SK-N-SH (cell line): ENCODE measurements at regions not wholly inside any gene's neighbourhood (a gene's known extent, or its start where the extent isn't known, plus 50 kb on each side); places are given as distances from the start of the nearest gene placed in this dataset.

Source experiments
- CTCF ChIA-PET: fragments of 300-600, 350-600 bp; formaldehyde crosslinking; extraction: SDS; loops from one replicate; lab custom pipeline; 2021; lab: Yijun Ruan, JAX
- POLR2A ChIA-PET: fragments of 350-600 bp; sonication (Branson Sonifier 250); formaldehyde crosslinking; extraction: SDS; loops from one replicate; lab custom pipeline; 2020; ENCODE audit warnings: antibody characterized with exemption, inconsistent platforms; lab: Yijun Ruan, JAX
- DNase-seq: peaks from one replicate; pipeline ENCODE4 v3.0.0; 2012
- H2AFZ ChIP-seq: fragments of 200-600 bp; sonication (generic); 2 replicates; pipeline ENCODE4 v1.8.1; 2016; ENCODE audit warnings: antibody characterized with exemption, mild to moderate bottlenecking, low read depth
- H3F3A ChIP-seq: fragments of 200-600 bp; sonication (generic); replicated peaks from 2 replicates; pipeline ENCODE3; 2016; ENCODE audit warnings: antibody characterized with exemption, mild to moderate bottlenecking; ENCODE audit not compliant: insufficient read depth
- H3K27ac ChIP-seq, 2 experiments: fragments of 200-500 bp in 1 of 2; fragments of 200-600 bp in 1 of 2; sonication (Bioruptor generic) in 1 of 2; sonication (generic), shearing (Covaris generic) in 1 of 2; 2 replicates each; pipeline versions ENCODE4 v1.5.1 to v1.6.1; 2014 to 2016; ENCODE audit warnings: low read depth in 2 of 2, inconsistent platforms in 1 of 2, low read length in 1 of 2, mild to moderate bottlenecking in 1 of 2, mixed read lengths in 1 of 2
- H3K27me3 ChIP-seq: fragments of 200-600 bp; sonication (generic), shearing (Covaris generic); 2 replicates; pipeline ENCODE4 v1.6.1; 2016; ENCODE audit warnings: mixed run types; ENCODE audit not compliant: insufficient read depth
- H3K36me3 ChIP-seq, 2 experiments: fragments of 200-500 bp in 1 of 2; fragments of 200-600 bp in 1 of 2; sonication (Bioruptor generic) in 1 of 2; sonication (generic) in 1 of 2; replicated peaks in 1 of 2; 2 replicates each; pipeline versions ENCODE3 to v1.5.1; 2014 to 2016; ENCODE audit warnings: low read length in 1 of 2, mild to moderate bottlenecking in 1 of 2; ENCODE audit not compliant: insufficient read depth in 2 of 2, control insufficient read depth in 1 of 2
- H3K4me1 ChIP-seq, 2 experiments: fragments of 200-500 bp in 1 of 2; fragments of 200-600 bp in 1 of 2; sonication (Bioruptor generic) in 1 of 2; sonication (generic), shearing (Covaris generic) in 1 of 2; 2 replicates each; pipeline versions ENCODE4 v1.5.1 to v1.6.1; 2014 to 2016; ENCODE audit warnings: low read depth in 1 of 2, low read length in 1 of 2, mixed run types in 1 of 2; ENCODE audit not compliant: insufficient read depth in 2 of 2, control insufficient read depth in 1 of 2
- H3K4me2 ChIP-seq: fragments of 200-600 bp; sonication (generic), shearing (Covaris generic); 2 replicates; pipeline ENCODE4 v1.6.1; 2017; ENCODE audit warnings: mixed run types
- H3K4me3 ChIP-seq, 2 experiments: fragments of 200-500 bp in 1 of 2; fragments of 200-600 bp in 1 of 2; sonication (Bioruptor generic) in 1 of 2; sonication (generic), shearing (Covaris generic) in 1 of 2; 2 replicates each; pipeline versions ENCODE4 v1.5.1 to v1.8.1; 2014 to 2016; ENCODE audit warnings: low read depth in 2 of 2, inconsistent platforms in 1 of 2, low read length in 1 of 2, mild to moderate bottlenecking in 1 of 2, mixed read lengths in 1 of 2, moderate library complexity in 1 of 2
- H3K79me2 ChIP-seq: fragments of 200-600 bp; sonication (generic); 2 replicates; pipeline ENCODE4 v1.8.1; 2017; ENCODE audit warnings: mild to moderate bottlenecking; ENCODE audit not compliant: insufficient read depth
- H3K9ac ChIP-seq: fragments of 200-600 bp; sonication (generic); 2 replicates; pipeline ENCODE4 v1.6.1; 2017; ENCODE audit warnings: mixed run types
- H3K9me2 ChIP-seq: fragments of 200-600 bp; sonication (generic); 2 replicates; pipeline ENCODE4 v1.6.1; 2017; ENCODE audit warnings: mixed run types
- H3K9me3 ChIP-seq: fragments of 200-600 bp; sonication (generic); 2 replicates; pipeline ENCODE4 v1.6.1; 2017; ENCODE audit warnings: mixed run types, mild to moderate bottlenecking, moderate library complexity
- H4K20me1 ChIP-seq: fragments of 200-600 bp; sonication (generic); 2 replicates; pipeline ENCODE4 v1.6.1; 2017; ENCODE audit warnings: mild to moderate bottlenecking, mixed run types; ENCODE audit not compliant: insufficient read depth
- FOSL2 ChIP-seq: IDR thresholded peaks from 2 replicates; pipeline ENCODE4 v1.4.0; 2012; ENCODE audit warnings: low read depth, mild to moderate bottlenecking, moderate library complexity, borderline replicate concordance
- FOXJ3 ChIP-seq: sonication (generic); formaldehyde crosslinking; IDR thresholded peaks from 2 replicates; pipeline ENCODE4 v1.5.1; 2020; ENCODE audit warnings: mild to moderate bottlenecking, missing genetic modification reagents
- FOXM1 ChIP-seq: IDR thresholded peaks from 2 replicates; pipeline ENCODE4 v1.4.0; 2012; ENCODE audit warnings: low read depth, mild to moderate bottlenecking
- GABPA ChIP-seq: IDR thresholded peaks from 2 replicates; pipeline ENCODE4 v1.4.0; 2012; ENCODE audit warnings: low read depth, mild to moderate bottlenecking
- GATA2 ChIP-seq: sonication (generic); formaldehyde crosslinking; IDR thresholded peaks from 2 replicates; pipeline ENCODE4 v1.5.0; 2020; ENCODE audit warnings: mild to moderate bottlenecking, missing genetic modification reagents
- IRF3 ChIP-seq: fragments of 150-350 bp; IDR thresholded peaks from 2 replicates; pipeline ENCODE4 v1.6.1; 2016; ENCODE audit warnings: mild to moderate bottlenecking, low read depth, low read length
- MEF2A ChIP-seq: IDR thresholded peaks from 2 replicates; pipeline ENCODE4 v1.4.0; 2012; ENCODE audit warnings: low read depth, borderline replicate concordance
- NRF1 ChIP-seq: IDR thresholded peaks from 2 replicates; pipeline ENCODE4 v1.6.1; 2012; ENCODE audit warnings: low read depth, mild to moderate bottlenecking, low read length
- PBX3 ChIP-seq: IDR thresholded peaks from 2 replicates; pipeline ENCODE4; 2012
- POLR2AphosphoS5 ChIP-seq: IDR thresholded peaks from 2 replicates; pipeline ENCODE4 v1.6.1; 2012; ENCODE audit warnings: low read depth, low read length
- RAD21 ChIP-seq: IDR thresholded peaks from 2 replicates; pipeline ENCODE4 v1.6.1; 2012; ENCODE audit warnings: mild to moderate bottlenecking, low read length
- RXRA ChIP-seq: IDR thresholded peaks from 2 replicates; pipeline ENCODE4 v1.4.0; 2012; ENCODE audit warnings: low read depth, mild to moderate bottlenecking, borderline replicate concordance
- SIN3A ChIP-seq: IDR thresholded peaks from 2 replicates; pipeline ENCODE4 v1.6.1; 2012; ENCODE audit warnings: low read depth, mild to moderate bottlenecking, low read length, moderate library complexity, borderline replicate concordance
- TCF12 ChIP-seq: IDR thresholded peaks from 2 replicates; pipeline ENCODE4 v1.4.0; 2012
- TEAD4 ChIP-seq: IDR thresholded peaks from 2 replicates; pipeline ENCODE4 v1.4.0; 2012; ENCODE audit warnings: mild to moderate bottlenecking, borderline replicate concordance; ENCODE audit not compliant: insufficient read depth
- USF1 ChIP-seq: IDR thresholded peaks from 2 replicates; pipeline ENCODE4 v1.4.0; 2012; ENCODE audit warnings: low read depth, borderline replicate concordance
- USF2 ChIP-seq: fragments of 150-350 bp; IDR thresholded peaks from 2 replicates; pipeline ENCODE4 v1.6.1; 2017; ENCODE audit warnings: antibody characterized with exemption, low read length, low read depth, borderline replicate concordance
- WGBS: methylation state at CpG from one replicate; pipeline ENCODE4 v1.1.6; 2017; ENCODE audit warnings: low lambda C conversion rate; 5-methylcytosine and 5-hydroxymethylcytosine counted together

GRCh38 chr11:42806191-42806590 lies 505.6 kb upstream of the API5 start:
- no peak overlapping the region for H3K27ac ChIP-seq
- ChIA-PET CTCF (no interaction called here), POLR2A (no interaction called here)
- TF ChIP-seq RXRA (no peak), POLR2AphosphoS5 (no peak), IRF3 (no peak)
- no peak overlapping the region for H3K9ac ChIP-seq
- no peak overlapping the region for H2AFZ ChIP-seq
- no peaks in the 10 kb centered on the region for H3K79me2 ChIP-seq
- no peaks in the 10 kb centered on the region; the same call in 1 of the 2 replicates for H3K9me3 ChIP-seq
- no peak for DNase-seq
- no peaks in the 10 kb centered on the region for H3K9me2 ChIP-seq
- 6% methylated on average over 2 of the region's 2 CpGs for WGBS
- no peaks in the 10 kb centered on the region for H3K27me3 ChIP-seq
- no peaks in the 10 kb centered on the region for H4K20me1 ChIP-seq
- no peak overlapping the region for H3K4me2 ChIP-seq
- no peaks in the 10 kb centered on the region for H3F3A ChIP-seq
- H3K36me3 ChIP-seq: no peaks in the 10 kb centered on the region
- H3K4me3 ChIP-seq: no peak overlapping the region
- no peaks in the 10 kb centered on the region; a peak in 1 of 4 replicates for H3K4me1 ChIP-seq

GRCh38 chr11:42812361-42812760 lies 499.4 kb upstream of the API5 start:
- H3K9me3 ChIP-seq: no peaks in the 10 kb centered on the region
- H3K4me1 ChIP-seq: no peaks in the 10 kb centered on the region
- 0% methylated on average over 1 of the region's 1 CpG for WGBS
- H3K9me2 ChIP-seq: no peaks in the 10 kb centered on the region
- no peaks in the 10 kb centered on the region for H3K27me3 ChIP-seq
- no peaks in the 10 kb centered on the region for H3K36me3 ChIP-seq
- TF ChIP-seq FOXJ3 (no peak), MEF2A (no peak), USF1 (no peak), TCF12 (no peak), GATA2 (CRISPR knock-in tag) (no peak), FOSL2 (no peak), FOXM1 (no peak), GABPA (no peak), SIN3A (no peak), USF2 (no peak), PBX3 (no peak), NRF1 (no peak), TEAD4 (no peak), RAD21 (no peak)
- H4K20me1 ChIP-seq: no peaks in the 10 kb centered on the region
- no peak for DNase-seq
- H2AFZ ChIP-seq: no peak overlapping the region
- H3K4me3 ChIP-seq: no peak overlapping the region
- no peak overlapping the region for H3K9ac ChIP-seq
- H3F3A ChIP-seq: no peaks in the 10 kb centered on the region
- H3K27ac ChIP-seq: no peak overlapping the region
- ChIA-PET CTCF (no interaction called here), POLR2A (no interaction called here)
- H3K79me2 ChIP-seq: no peaks in the 10 kb centered on the region
- H3K4me2 ChIP-seq: no peak overlapping the region
